ENCODE measurements at regions not wholly inside any gene's neighbourhood (a gene's known extent, or its start where the extent isn't known, plus 50 kb on each side); places are given as distances from the start of the nearest gene placed in this dataset.

DNA sequence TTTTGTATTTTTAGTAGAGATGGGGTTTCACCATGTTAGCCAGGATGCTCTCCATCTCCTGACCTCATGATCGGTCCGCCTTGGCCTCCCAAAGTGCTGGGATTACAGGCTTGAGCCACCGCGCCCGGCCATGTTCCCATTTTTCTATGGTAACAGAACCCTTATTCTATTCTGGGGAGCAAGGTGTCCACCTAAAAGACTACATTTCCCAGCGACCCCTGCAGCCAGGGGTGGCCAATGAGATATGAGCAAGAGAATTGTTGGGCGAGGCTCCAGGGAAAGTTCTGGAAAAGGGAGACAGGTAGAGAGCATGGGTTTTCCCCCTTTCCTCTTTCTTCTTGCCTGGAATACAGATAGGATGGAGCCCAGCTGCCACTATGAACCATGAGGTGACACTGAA is 96.9 kb downstream of the LINGO1 start:
- Histone ChIP-seq H3K36me3 (ENCODE audit: control insufficient read depth in 1 of 2, insufficient read depth in 2 of 2, low read length in 1 of 2) (no peaks in the 10 kb centered on the region), H3K27ac (ENCODE audit: low read depth in 1 of 2, low read length in 2 of 2) (no peak overlapping the region), H3K4me3 (ENCODE audit: low read length in 2 of 2) (no peak overlapping the region), H3K27me3 (ENCODE audit: control insufficient read depth in 1 of 2, insufficient read depth in 2 of 2, low read length in 1 of 2) (no peaks in the 10 kb centered on the region), H3K4me1 (ENCODE audit: control insufficient read depth in 1 of 2, insufficient read depth in 2 of 2, low read length in 2 of 2) (no peaks in the 10 kb centered on the region), H3K9me3 (ENCODE audit: control insufficient read depth, low read length) (no peaks in the 10 kb centered on the region)
- intact Hi-C loops (cut with DNase I): no loop called here
- DNase-seq: peak; percentile 18 to 39
- 92 to 94% methylated on average over 7 of the region's 7 CpGs for WGBS, 2 donors
- no peak for ATAC-seq (ENCODE audit: low FRiP score)
